HFFc6 (cell line): ENCODE measurements at regions not wholly inside any gene's neighbourhood (a gene's known extent, or its start where the extent isn't known, plus 50 kb on each side); places are given as distances from the start of the nearest gene placed in this dataset.

Experiments used
- DNase-seq: peaks from one replicate; pipeline ENCODE4 v3.0.0-alpha.2; 2018
- H3K27ac Mint-ChIP-seq: 2 replicates; pipeline ENCODE4 v1.8.0; 2020; ENCODE audit warnings: mild to moderate bottlenecking, mixed read lengths
- H3K27me3 Mint-ChIP-seq: 2 replicates; pipeline ENCODE4 v1.8.0; 2021; ENCODE audit warnings: mild to moderate bottlenecking, moderate library complexity, mixed read lengths; ENCODE audit not compliant: insufficient read depth
- H3K36me3 Mint-ChIP-seq: 2 replicates; pipeline ENCODE4 v1.8.0; 2021; ENCODE audit warnings: low read depth, mixed read lengths
- H3K4me1 Mint-ChIP-seq: 2 replicates; pipeline ENCODE4 v1.8.0; 2020; ENCODE audit warnings: low read depth, mixed read lengths
- H3K4me3 Mint-ChIP-seq: 2 replicates; pipeline ENCODE4 v1.8.0; 2020; ENCODE audit warnings: mild to moderate bottlenecking, moderate library complexity, mixed read lengths
- H3K9me3 Mint-ChIP-seq: 2 replicates; pipeline ENCODE4 v1.8.0; 2020; ENCODE audit warnings: mild to moderate bottlenecking, mixed read lengths
- TF ChIP-seq, protein P1 (sequence below): fragments of 200-600 bp; sonication (generic); IDR thresholded peaks from 2 replicates; pipeline ENCODE4 v1.5.0; 2021; ENCODE audit warnings: antibody characterized with exemption, mild to moderate bottlenecking

DNA sequence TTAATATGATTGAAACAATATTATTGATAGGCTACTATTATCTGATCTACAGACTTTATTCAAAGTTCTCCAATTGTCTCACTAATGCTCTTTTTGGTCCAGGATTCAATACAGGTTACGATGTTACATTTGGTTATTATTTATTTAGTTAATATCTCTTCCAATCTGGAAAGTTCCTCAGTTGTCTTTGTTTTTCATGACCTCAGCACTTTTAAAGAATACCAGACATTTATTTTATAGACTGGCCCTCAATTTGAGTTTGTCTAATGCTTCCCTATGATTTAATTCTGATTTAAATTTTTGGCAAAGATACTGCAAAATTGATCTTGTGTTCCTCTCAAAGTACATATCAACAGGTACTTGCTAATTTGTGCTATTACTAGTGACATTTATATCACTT lies 937.4 kb downstream of the KCNMA1 start:
- no peak for DNase-seq
- H3K9me3 Mint-ChIP-seq: peaks cover 23% of the 10 kb centered on the region
- no peak overlapping the region for H3K27ac Mint-ChIP-seq
- TF ChIP-seq, protein P1, sequence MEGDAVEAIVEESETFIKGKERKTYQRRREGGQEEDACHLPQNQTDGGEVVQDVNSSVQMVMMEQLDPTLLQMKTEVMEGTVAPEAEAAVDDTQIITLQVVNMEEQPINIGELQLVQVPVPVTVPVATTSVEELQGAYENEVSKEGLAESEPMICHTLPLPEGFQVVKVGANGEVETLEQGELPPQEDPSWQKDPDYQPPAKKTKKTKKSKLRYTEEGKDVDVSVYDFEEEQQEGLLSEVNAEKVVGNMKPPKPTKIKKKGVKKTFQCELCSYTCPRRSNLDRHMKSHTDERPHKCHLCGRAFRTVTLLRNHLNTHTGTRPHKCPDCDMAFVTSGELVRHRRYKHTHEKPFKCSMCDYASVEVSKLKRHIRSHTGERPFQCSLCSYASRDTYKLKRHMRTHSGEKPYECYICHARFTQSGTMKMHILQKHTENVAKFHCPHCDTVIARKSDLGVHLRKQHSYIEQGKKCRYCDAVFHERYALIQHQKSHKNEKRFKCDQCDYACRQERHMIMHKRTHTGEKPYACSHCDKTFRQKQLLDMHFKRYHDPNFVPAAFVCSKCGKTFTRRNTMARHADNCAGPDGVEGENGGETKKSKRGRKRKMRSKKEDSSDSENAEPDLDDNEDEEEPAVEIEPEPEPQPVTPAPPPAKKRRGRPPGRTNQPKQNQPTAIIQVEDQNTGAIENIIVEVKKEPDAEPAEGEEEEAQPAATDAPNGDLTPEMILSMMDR: no peak
- H3K36me3 Mint-ChIP-seq: no peaks in the 10 kb centered on the region
- H3K4me1 Mint-ChIP-seq: no peaks in the 10 kb centered on the region
- no peaks in the 10 kb centered on the region for H3K27me3 Mint-ChIP-seq
- no peak overlapping the region for H3K4me3 Mint-ChIP-seq

DNA sequence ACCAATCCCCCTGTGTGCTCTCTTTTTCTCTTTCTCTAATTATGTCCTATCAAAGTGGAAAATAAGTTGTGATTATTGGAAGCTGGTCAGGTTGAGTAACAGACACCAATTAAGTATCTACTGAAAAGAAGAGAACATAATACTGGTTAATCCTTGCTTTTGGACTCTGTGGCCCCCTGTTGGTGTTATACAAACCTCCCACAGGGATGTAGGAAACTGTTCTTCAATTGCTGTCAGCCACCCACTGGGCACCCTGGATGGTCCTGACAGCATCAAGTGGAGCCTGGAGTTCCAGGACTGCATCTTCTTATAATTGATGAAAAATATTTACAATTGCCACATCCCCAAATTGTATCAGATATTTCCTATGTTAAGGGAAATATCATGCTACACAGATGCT lies 939.7 kb downstream of the KCNMA1 start:
- TF ChIP-seq, protein P1: no peak
- Mint-ChIP-seq H3K36me3 (no peaks in the 10 kb centered on the region), H3K4me1 (no peaks in the 10 kb centered on the region), H3K9me3 (peaks cover 9% of the 10 kb centered on the region), H3K4me3 (no peak overlapping the region), H3K27me3 (no peaks in the 10 kb centered on the region), H3K27ac (no peak overlapping the region)
- no peak for DNase-seq

DNA sequence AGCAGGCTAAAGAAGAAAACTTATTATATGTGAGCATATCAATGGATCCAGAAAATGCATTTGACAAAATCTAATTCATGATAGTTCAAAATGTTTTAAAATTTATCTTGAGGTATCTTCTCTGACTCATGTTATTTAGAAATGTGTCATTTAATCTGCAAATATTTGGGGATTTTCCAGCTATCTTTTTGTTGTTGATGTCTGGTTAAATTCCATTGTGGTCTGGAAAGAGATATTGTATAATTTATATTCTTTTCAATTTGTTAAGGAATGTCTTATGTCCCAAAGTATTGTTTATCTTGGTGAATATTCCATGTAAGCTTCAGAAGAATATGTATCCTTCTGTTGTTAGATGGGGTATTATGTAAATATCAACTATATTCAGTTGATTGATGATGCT lies 942.5 kb downstream of the KCNMA1 start:
- no peak overlapping the region for H3K27ac Mint-ChIP-seq
- no peak for DNase-seq
- peaks cover 13% of the 10 kb centered on the region for H3K9me3 Mint-ChIP-seq
- no peaks in the 10 kb centered on the region; the same call in 1 of the 2 replicates for H3K27me3 Mint-ChIP-seq
- no peaks in the 10 kb centered on the region for H3K4me1 Mint-ChIP-seq
- TF ChIP-seq, protein P1: no peak
- no peaks in the 10 kb centered on the region for H3K36me3 Mint-ChIP-seq
- H3K4me3 Mint-ChIP-seq: no peak overlapping the region

DNA sequence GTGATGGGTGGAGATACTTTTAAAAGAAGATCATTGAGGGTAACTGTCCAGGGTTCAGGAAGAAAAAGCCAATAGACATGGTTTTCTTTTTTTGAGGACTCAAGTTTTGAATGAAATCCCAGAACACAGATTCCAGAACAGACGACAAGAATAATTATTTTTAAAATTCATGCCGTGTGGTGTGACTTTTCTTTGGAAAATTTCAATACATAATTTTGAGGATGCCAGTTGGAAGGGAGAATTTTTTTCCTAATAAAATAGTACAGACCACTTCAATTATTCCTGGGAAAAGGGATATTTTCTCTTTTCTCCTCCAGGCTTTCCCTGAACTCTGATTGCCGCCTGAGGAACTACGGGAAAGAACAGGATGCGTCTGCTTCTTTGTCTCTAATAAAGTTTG lies 951.4 kb downstream of the KCNMA1 start:
- Mint-ChIP-seq H3K4me1 (no peaks in the 10 kb centered on the region), H3K27me3 (peaks cover 15% of the 10 kb centered on the region), H3K36me3 (no peaks in the 10 kb centered on the region), H3K9me3 (peaks cover 4% of the 10 kb centered on the region), H3K27ac (no peak overlapping the region), H3K4me3 (no peak overlapping the region)
- TF ChIP-seq, protein P1: no peak
- DNase-seq: no peak

DNA sequence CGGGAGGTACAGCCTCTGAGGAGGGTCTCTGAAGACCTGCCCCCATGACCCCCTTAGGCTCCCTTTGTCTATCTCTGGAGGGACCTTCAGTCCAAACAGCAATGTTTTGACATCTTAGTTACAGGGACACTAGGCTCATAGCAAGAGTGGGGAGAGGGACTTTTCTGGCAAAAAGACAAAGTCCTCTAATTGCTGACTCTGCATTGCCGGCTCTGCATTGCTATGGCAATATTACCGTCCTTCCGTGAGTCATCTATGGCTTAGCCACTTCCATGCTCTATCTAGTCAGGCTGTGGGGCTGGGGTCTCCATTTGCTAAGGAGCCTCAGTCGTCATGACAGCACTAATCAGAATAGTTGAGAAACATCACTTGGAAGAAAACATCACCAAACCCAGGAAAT lies 952.6 kb downstream of the KCNMA1 start:
- Mint-ChIP-seq H3K4me3 (no peak overlapping the region), H3K36me3 (no peaks in the 10 kb centered on the region), H3K9me3 (no peaks in the 10 kb centered on the region), H3K27ac (no peak overlapping the region), H3K4me1 (no peaks in the 10 kb centered on the region), H3K27me3 (peaks cover 18% of the 10 kb centered on the region; the same call in 1 of the 2 replicates)
- no peak for DNase-seq
- TF ChIP-seq, protein P1: no peak

DNA sequence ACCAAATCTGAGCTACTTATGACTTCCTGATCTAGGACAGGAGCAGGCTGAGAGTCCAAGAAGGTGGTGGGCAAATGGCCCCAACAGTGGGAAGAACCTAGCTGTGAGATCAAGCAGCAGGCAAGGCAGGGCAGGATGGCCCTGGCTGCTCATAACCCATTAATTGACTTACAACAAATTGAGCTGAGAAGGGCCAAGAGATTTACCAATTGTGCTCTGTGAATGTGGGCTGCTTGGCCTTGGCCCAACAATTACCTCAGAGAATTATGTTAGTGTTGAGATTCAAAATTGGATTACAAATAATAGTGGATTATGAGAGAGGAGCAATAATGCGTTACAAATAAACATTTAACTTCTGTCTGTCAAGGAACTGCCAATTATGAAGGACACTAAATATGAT lies 956.5 kb downstream of the KCNMA1 start:
- no peak for DNase-seq
- no peaks in the 10 kb centered on the region for H3K9me3 Mint-ChIP-seq
- no peaks in the 10 kb centered on the region for H3K36me3 Mint-ChIP-seq
- H3K4me1 Mint-ChIP-seq: no peaks in the 10 kb centered on the region
- H3K27me3 Mint-ChIP-seq: peaks cover 6% of the 10 kb centered on the region
- no peak overlapping the region for H3K4me3 Mint-ChIP-seq
- no peak overlapping the region for H3K27ac Mint-ChIP-seq
- TF ChIP-seq, protein P1: no peak
